GM12878 (cell line): ENCODE measurements at regions not wholly inside any gene's neighbourhood (a gene's known extent, or its start where the extent isn't known, plus 50 kb on each side); places are given as distances from the start of the nearest gene placed in this dataset.
"Not testable (repeated sequence)": the region's sequence is repeated elsewhere in the genome, so short reads cannot be mapped to it uniquely, and the experiment has no call there.

ENCODE experiments used
- ATAC-seq: fragments of 200-7000 bp; cut with Tn5 transposase; 3 replicates; pipeline ENCODE4 v1.9.1; 2020; ENCODE audit warnings: mild to moderate bottlenecking, moderate library complexity
- BruUV-seq: library from RNA; stranded (reverse); fragments of 400-500 nt; replicated peaks from 2 replicates; lab custom pipeline; 2021; lab: Mats Ljungman, UMichigan
- CTCF ChIA-PET: fragments of 300-600 bp; sonication (Branson Sonifier 250); formaldehyde crosslinking; extraction: SDS; loops from one replicate; lab custom pipeline; 2021; ENCODE audit warnings: inconsistent platforms; lab: Yijun Ruan, JAX
- POLR2A ChIA-PET: fragments of 350-600 bp; formaldehyde crosslinking; extraction: SDS; loops from one replicate; lab custom pipeline; 2021; ENCODE audit warnings: inconsistent platforms; lab: Charles Lee
- RAD21 ChIA-PET: fragments of 300-600 bp; sonication (Branson Sonifier 250); formaldehyde crosslinking; loops from one replicate; lab custom pipeline; 2023; ENCODE audit warnings: antibody characterized with exemption; ENCODE audit not compliant: unreplicated experiment; lab: Charles Lee
- SMC1A ChIA-PET: fragments of 300-600 bp; sonication (Branson Sonifier 250); formaldehyde crosslinking; loops from one replicate; lab custom pipeline; 2023; ENCODE audit not compliant: unreplicated experiment, uncharacterized antibody; lab: Charles Lee
- DNase-seq: peaks from one replicate; pipeline ENCODE4 v3.0.0-alpha.2; 2011; ENCODE audit warnings: low read depth, low spot score
- FAIRE-seq: peaks from 3 replicates; lab custom pipeline; 2011; peaks lifted over from hg19 to GRCh38; lab: Jason Lieb, UNC
- H2AFZ ChIP-seq: 2 replicates; pipeline ENCODE4 v1.6.0; 2011; ENCODE audit warnings: low read depth, low read length, control low read depth; ENCODE audit not compliant: control insufficient read depth
- H3K27ac ChIP-seq: 2 replicates; pipeline ENCODE4 v1.5.1; 2011; ENCODE audit warnings: control low read depth; ENCODE audit not compliant: control insufficient read depth, insufficient read depth
- H3K27me3 ChIP-seq, 2 experiments: replicated peaks in 1 of 2; 2 replicates each; pipeline versions ENCODE4 v1.6.0 to v1.6.1; 2011; ENCODE audit warnings: low read length in 1 of 2; ENCODE audit not compliant: control insufficient read depth in 2 of 2, insufficient read depth in 2 of 2
- H3K36me3 ChIP-seq, 2 experiments: 2 replicates each; pipeline ENCODE4 v1.5.1; 2011; ENCODE audit warnings: low read length in 1 of 2; ENCODE audit not compliant: control insufficient read depth in 2 of 2, insufficient read depth in 2 of 2
- H3K4me1 ChIP-seq: 2 replicates; pipeline ENCODE4 v1.6.1; 2011; ENCODE audit warnings: mild to moderate bottlenecking, low read length, moderate library complexity, mixed read lengths; ENCODE audit not compliant: control insufficient read depth, insufficient read depth
- H3K4me2 ChIP-seq: 2 replicates; pipeline ENCODE4 v1.6.0; 2011; ENCODE audit warnings: control low read depth; ENCODE audit not compliant: control insufficient read depth, insufficient read depth
- H3K4me3 ChIP-seq: fragments of 200-600 bp; sonication (generic); 2 replicates; pipeline ENCODE4 v1.5.1; 2016
- H3K79me2 ChIP-seq: 2 replicates; pipeline ENCODE4 v1.6.0; 2011; ENCODE audit warnings: low read length; ENCODE audit not compliant: control insufficient read depth, insufficient read depth
- H3K9ac ChIP-seq: 2 replicates; pipeline ENCODE4 v1.8.0; 2011; ENCODE audit warnings: low read length, control low read depth, mixed read lengths; ENCODE audit not compliant: control insufficient read depth, insufficient read depth
- H3K9me3 ChIP-seq: replicated peaks from 3 replicates; pipeline ENCODE4 v1.5.1; 2011; ENCODE audit warnings: mild to moderate bottlenecking, low read length; ENCODE audit not compliant: control insufficient read depth, insufficient read depth
- H4K20me1 ChIP-seq: 2 replicates; pipeline ENCODE4 v1.6.0; 2011; ENCODE audit not compliant: control insufficient read depth, insufficient read depth
- EGR1 ChIP-seq, 2 experiments: IDR thresholded peaks; 1 replicate in 1 of 2; 2 replicates in 1 of 2; pipeline ENCODE4 v1.6.1; 2011 to 2012; ENCODE audit warnings: low read depth in 2 of 2, low read length in 2 of 2, borderline replicate concordance in 1 of 2, mild to moderate bottlenecking in 1 of 2, moderate library complexity in 1 of 2
- SPI1 ChIP-seq: IDR thresholded peaks from 2 replicates; pipeline ENCODE4 v1.6.1; 2011; ENCODE audit warnings: low read depth, mild to moderate bottlenecking, low read length, moderate library complexity, borderline replicate concordance; ENCODE audit not compliant: insufficient read depth
- ZNF592 ChIP-seq: fragments of 450-650 bp; IDR thresholded peaks from 2 replicates; pipeline ENCODE4 v1.6.1; 2017; ENCODE audit warnings: mild to moderate bottlenecking, moderate library complexity
- WGBS: methylation state at CpG from one replicate; pipeline ENCODE4 v1.1.6; 2016; ENCODE audit warnings: low lambda C conversion rate; ENCODE audit not compliant: insufficient replicate concordance, insufficient coverage; ENCODE audit errors: missing lambda C conversion rate; 5-methylcytosine and 5-hydroxymethylcytosine counted together
- in situ Hi-C: fragments of 300-500 bp; cut with MboI; formaldehyde crosslinking; loops from 9 replicates; pipeline ENCODE4 v1.14.3; 2018; ENCODE audit warnings: mixed read lengths
- intact Hi-C: fragments of 100-400 bp; cut with micrococcal nuclease; formaldehyde crosslinking; loops from one replicate; pipeline ENCODE4 v1.14.2; 2022; ENCODE audit not compliant: unreplicated experiment

DNA sequence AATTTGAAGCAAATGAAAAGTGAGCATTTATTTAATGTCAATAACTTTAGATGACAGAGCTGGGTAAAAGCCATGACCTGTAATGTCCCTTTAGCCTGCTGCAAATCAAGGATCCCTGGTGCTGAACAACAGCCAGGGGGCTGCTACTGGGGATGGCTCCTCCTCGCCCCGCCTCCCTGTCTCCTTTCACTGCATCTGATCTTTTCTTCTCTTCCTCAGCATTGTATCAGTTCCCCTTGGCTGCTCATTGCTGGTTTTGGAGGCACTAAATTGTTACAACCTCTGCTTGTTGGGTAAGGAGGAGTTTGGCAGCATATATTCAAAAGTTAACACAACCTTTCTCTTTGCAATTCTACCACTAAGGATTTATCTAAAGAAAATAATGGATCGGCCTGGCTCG, 236.3 kb upstream of the ID2 start:
- H3K27ac ChIP-seq: no peak overlapping the region
- ATAC-seq (peak; percentile 34), DNase-seq (no peak), FAIRE-seq (no peak)
- intact Hi-C loops (no loop called here), in situ Hi-C loops (no loop called here)
- H3K4me1 ChIP-seq: peaks cover 14% of the 10 kb centered on the region
- H3K36me3 ChIP-seq: no peaks in the 10 kb centered on the region; a peak in 1 of 4 replicates
- RAD21 ChIA-PET: interaction anchor here (0.8 to 1.9 kb wide), 7 partner anchors 12 to 235 kb away, joined by 3 to 7 read pairs (median 3); partner anchors contain the start of gene ID2
- H3K79me2 ChIP-seq: no peaks in the 10 kb centered on the region
- 24% methylated on average over 4 of the region's 4 CpGs for WGBS
- H3K9ac ChIP-seq: no peak overlapping the region
- no peak overlapping the region for H2AFZ ChIP-seq
- SMC1A ChIA-PET: interaction anchor here (0.6 to 2.5 kb wide), 12 partner anchors 9 to 179 kb away, joined by 3 to 12 read pairs (median 4); no protein-coding TSS in a partner anchor
- no peaks in the 10 kb centered on the region for H3K9me3 ChIP-seq
- BruUV-seq: no TSS peak
- TF ChIP-seq EGR1 (IDR thresholded peaks at IDR 0.05; ENCODE audit: borderline replicate concordance in 1 of 2, low read depth in 2 of 2, low read length in 2 of 2) (no peak), SPI1 (peak; percentile 30; the same call in 1 of the 2 replicates)
- no peaks in the 10 kb centered on the region for H4K20me1 ChIP-seq
- H3K4me3 ChIP-seq: no peak overlapping the region
- H3K27me3 ChIP-seq: no peaks in the 10 kb centered on the region
- no peak overlapping the region for H3K4me2 ChIP-seq
- POLR2A ChIA-PET: interaction anchor here (1.0 to 2.7 kb wide), 2 partner anchors 25 to 29 kb away, joined by 3 to 9 read pairs; no protein-coding TSS in a partner anchor
- CTCF ChIA-PET: interaction anchor here (0.9 to 4.4 kb wide), 3 partner anchors 9 to 24 kb away, joined by 3 to 22 read pairs (median 3); no protein-coding TSS in a partner anchor

DNA sequence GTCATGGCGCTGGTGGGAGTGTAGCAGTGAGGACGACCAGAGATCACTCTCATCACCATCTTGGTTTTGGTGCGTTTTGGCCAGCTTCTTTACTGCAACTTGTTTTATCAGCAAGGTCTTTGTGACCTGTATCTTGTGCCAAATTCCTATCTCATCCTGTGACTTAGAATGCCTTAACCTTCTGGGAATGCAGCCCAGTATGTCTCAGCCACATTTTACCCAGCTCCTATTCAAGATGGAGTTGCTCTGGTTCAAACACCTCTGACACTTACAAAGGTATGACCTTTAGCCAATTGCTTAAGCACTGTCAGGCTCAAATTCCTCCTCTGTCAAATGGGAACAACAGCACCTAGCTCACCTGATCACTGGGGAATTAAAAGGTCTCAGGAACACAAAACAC, 235.1 kb upstream of the ID2 start:
- in situ Hi-C loops, H3K27ac ChIP-seq, CTCF ChIA-PET, intact Hi-C loops, ATAC-seq, H2AFZ ChIP-seq, H3K4me3 ChIP-seq, H3K27me3 ChIP-seq, H3K9ac ChIP-seq, H3K9me3 ChIP-seq, H3K36me3 ChIP-seq, H4K20me1 ChIP-seq, H3K4me2 ChIP-seq, FAIRE-seq, H3K79me2 ChIP-seq, DNase-seq, BruUV-seq: not testable (repeated sequence)
- POLR2A ChIA-PET: interaction anchor here (2.7 kb wide), 1 partner anchor 24 kb away, joined by 9 read pairs; no protein-coding TSS in a partner anchor
- TF ChIP-seq ZNF592: 0 out of 2 replicates have a peak, but pooled peaks have one; percentile 23
- RAD21 ChIA-PET: interaction anchor here (1.4 to 1.9 kb wide), 2 partner anchors 72 to 234 kb away, joined by 3 to 7 read pairs; partner anchors contain the start of gene ID2
- 36% methylated on average over 3 of the region's 3 CpGs for WGBS
- SMC1A ChIA-PET: interaction anchor here (0.6 to 1.2 kb wide), 4 partner anchors 11 to 327 kb away, joined by 3 to 4 read pairs (median 4); no protein-coding TSS in a partner anchor
- H3K4me1 ChIP-seq: peaks cover 14% of the 10 kb centered on the region
